Activated T-cell treated with anti-CD3 and anti-CD28 coated beads, Interleukin-2, amount 50 U/mL, for 48 hours (primary cell): ENCODE measurements at regions not wholly inside any gene's neighbourhood (a gene's known extent, or its start where the extent isn't known, plus 50 kb on each side); places are given as distances from the start of the nearest gene placed in this dataset.

Experiments used
- DNase-seq, 2 experiments: peaks; one replicate each; pipeline ENCODE4 v3.0.0-alpha.2; 2020

GRCh38 chr4:31548823-31549222, 828.7 kb downstream of the PCDH7 start:
- no peak for DNase-seq

GRCh38 chr4:31549256-31549655, 829.1 kb downstream of the PCDH7 start:
- no peak for DNase-seq

GRCh38 chr4:31557437-31557836, 837.3 kb downstream of the PCDH7 start:
- DNase-seq = no peak

- no peak for DNase-seq
These were observed 853.4 kb downstream of the PCDH7 start for GRCh38 chr4:31573554-31573953.

- DNase-seq = no peak
These were observed 855.3 kb downstream of the PCDH7 start for GRCh38 chr4:31575504-31575903.

GRCh38 chr4:31580843-31581242, 860.7 kb downstream of the PCDH7 start:
- no peak for DNase-seq

GRCh38 chr4:31585503-31585902, 865.3 kb downstream of the PCDH7 start:
- DNase-seq = no peak

- DNase-seq = no peak
These were observed 872.1 kb downstream of the PCDH7 start for GRCh38 chr4:31592293-31592692.

- DNase-seq = no peak
These were observed 875.3 kb downstream of the PCDH7 start for GRCh38 chr4:31595496-31595895.

GRCh38 chr4:31598639-31599038, 878.5 kb downstream of the PCDH7 start:
- DNase-seq = no peak

GRCh38 chr4:31601793-31602192, 881.6 kb downstream of the PCDH7 start:
- DNase-seq = no peak

GRCh38 chr4:31613946-31614623, 893.9 kb downstream of the PCDH7 start:
- no peak for DNase-seq

GRCh38 chr4:31617667-31618066, 897.5 kb downstream of the PCDH7 start:
- no peak for DNase-seq

GRCh38 chr4:31620476-31620875, 900.3 kb downstream of the PCDH7 start:
- no peak for DNase-seq

- DNase-seq = no peak
These were observed 925.1 kb downstream of the PCDH7 start for GRCh38 chr4:31645236-31645635.

- no peak for DNase-seq
These were observed 927.6 kb downstream of the PCDH7 start for GRCh38 chr4:31647786-31648185.

GRCh38 chr4:31649878-31650277, 929.7 kb downstream of the PCDH7 start:
- no peak for DNase-seq

- no peak for DNase-seq
These were observed 931.4 kb downstream of the PCDH7 start for GRCh38 chr4:31651541-31651940.

- DNase-seq = no peak
These were observed 935.2 kb downstream of the PCDH7 start for GRCh38 chr4:31655328-31655727.

- DNase-seq = no peak
These were observed 937.8 kb downstream of the PCDH7 start for GRCh38 chr4:31657859-31658570.

GRCh38 chr4:31660916-31661315, 940.7 kb downstream of the PCDH7 start:
- DNase-seq = no peak

GRCh38 chr4:31662951-31663350, 942.8 kb downstream of the PCDH7 start:
- no peak for DNase-seq

GRCh38 chr4:31667686-31668085, 947.5 kb downstream of the PCDH7 start:
- DNase-seq = no peak

- DNase-seq = no peak
These were observed 954.3 kb downstream of the PCDH7 start for GRCh38 chr4:31674313-31674947.
